ENCODE measurements at regions not wholly inside any gene's neighbourhood (a gene's known extent, or its start where the extent isn't known, plus 50 kb on each side); places are given as distances from the start of the nearest gene placed in this dataset.
A peak's percentile ranks its signal among the peaks of the same experiment; 100 is the strongest.

DNA sequence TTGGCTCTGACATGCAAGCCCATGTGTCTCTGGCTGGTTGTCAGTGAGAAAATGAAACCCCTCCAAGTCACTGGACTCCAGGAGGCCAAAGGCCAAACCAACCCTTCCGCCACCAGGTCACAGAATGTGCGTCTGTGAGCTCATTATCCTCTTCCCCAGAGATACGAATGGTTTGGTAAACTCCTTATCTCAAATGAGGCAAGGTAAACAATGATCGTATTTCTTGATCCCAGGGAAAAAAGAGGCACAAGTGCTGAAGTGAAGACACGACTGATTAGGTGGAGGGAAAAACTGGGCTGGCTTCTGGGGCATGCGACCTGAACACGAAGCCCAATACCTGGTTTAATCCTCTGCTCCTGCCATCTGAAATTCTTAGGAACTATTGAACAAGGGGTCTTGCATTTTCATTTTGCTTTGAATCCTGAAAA lies 70.6 kb upstream of the ARID5B start:
- no peak for FAIRE-seq
- intact Hi-C loops (cut with DNase I) = no loop called here

DNA sequence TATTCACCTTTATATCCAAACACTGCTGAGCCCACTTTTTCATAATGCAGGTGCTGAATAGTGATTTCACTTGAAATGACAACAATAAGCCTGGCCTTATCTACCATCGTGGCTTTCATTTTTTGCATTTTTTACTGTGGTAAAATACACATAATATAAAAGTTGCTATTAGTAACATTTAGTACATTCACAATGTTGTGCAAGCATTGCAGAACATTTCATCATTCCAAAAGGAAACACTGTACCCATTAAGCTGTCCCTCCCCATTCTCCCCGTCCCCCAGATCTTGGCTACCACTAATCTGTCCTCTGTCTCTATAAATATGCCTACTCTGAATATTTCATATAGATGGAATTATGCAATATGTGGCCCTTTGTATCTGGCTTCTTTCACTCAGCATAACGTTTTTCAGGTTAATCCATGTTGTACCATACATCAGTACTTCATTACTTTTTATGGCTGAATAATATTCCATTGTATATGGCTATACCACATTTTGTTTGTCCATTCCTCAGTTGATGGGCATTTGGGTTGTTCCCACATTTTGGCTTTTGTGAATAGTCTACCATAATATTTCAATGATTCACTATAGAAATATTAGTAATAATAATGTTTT lies 68.5 kb upstream of the ARID5B start:
- DNase-seq (no peak), FAIRE-seq (no peak)
- Histone ChIP-seq H3K4me3 (ENCODE audit: low read length in 3 of 3) (no peak overlapping the region), H3K4me1 (ENCODE audit: control insufficient read depth in 2 of 3, insufficient read depth in 2 of 3, low read depth in 1 of 3, low read length in 3 of 3) (peaks cover 4 to 13% (median 11%) of the 10 kb centered on the region in 3 donors), H3K27ac (ENCODE audit: low read depth in 2 of 2, low read length in 2 of 2) (no peak overlapping the region), H3K36me3 (ENCODE audit: control insufficient read depth in 2 of 3, insufficient read depth in 3 of 3, low read length in 3 of 3) (no peaks in the 10 kb centered on the region), H3K9ac (ENCODE audit: low read length in 3 of 3) (no peak overlapping the region), H3K27me3 (ENCODE audit: control insufficient read depth, insufficient read depth, low read length) (no peaks in the 10 kb centered on the region), H3K9me3 (ENCODE audit: control insufficient read depth in 2 of 3, insufficient read depth in 1 of 3, low read length in 3 of 3) (no peaks in the 10 kb centered on the region)
- intact Hi-C loops (cut with DNase I) = no loop called here
- TF ChIP-seq, protein P1, sequence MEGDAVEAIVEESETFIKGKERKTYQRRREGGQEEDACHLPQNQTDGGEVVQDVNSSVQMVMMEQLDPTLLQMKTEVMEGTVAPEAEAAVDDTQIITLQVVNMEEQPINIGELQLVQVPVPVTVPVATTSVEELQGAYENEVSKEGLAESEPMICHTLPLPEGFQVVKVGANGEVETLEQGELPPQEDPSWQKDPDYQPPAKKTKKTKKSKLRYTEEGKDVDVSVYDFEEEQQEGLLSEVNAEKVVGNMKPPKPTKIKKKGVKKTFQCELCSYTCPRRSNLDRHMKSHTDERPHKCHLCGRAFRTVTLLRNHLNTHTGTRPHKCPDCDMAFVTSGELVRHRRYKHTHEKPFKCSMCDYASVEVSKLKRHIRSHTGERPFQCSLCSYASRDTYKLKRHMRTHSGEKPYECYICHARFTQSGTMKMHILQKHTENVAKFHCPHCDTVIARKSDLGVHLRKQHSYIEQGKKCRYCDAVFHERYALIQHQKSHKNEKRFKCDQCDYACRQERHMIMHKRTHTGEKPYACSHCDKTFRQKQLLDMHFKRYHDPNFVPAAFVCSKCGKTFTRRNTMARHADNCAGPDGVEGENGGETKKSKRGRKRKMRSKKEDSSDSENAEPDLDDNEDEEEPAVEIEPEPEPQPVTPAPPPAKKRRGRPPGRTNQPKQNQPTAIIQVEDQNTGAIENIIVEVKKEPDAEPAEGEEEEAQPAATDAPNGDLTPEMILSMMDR (IDR thresholded peaks at IDR 0.05; ENCODE audit: borderline replicate concordance, extremely low read depth, insufficient read depth) = no peak

More for the DNA sequence above, 70.6 kb upstream of the ARID5B start:
- Histone ChIP-seq H3K4me3 (ENCODE audit: low read length in 3 of 3) (no peak overlapping the region), H3K9me3 (ENCODE audit: control insufficient read depth in 2 of 3, insufficient read depth in 1 of 3, low read length in 3 of 3) (no peaks in the 10 kb centered on the region), H3K27ac (ENCODE audit: low read depth in 2 of 2, low read length in 2 of 2) (no peak overlapping the region), H3K27me3 (ENCODE audit: control insufficient read depth, insufficient read depth, low read length) (no peaks in the 10 kb centered on the region), H3K36me3 (ENCODE audit: control insufficient read depth in 2 of 3, insufficient read depth in 3 of 3, low read length in 3 of 3) (no peaks in the 10 kb centered on the region), H3K4me1 (ENCODE audit: control insufficient read depth in 2 of 3, insufficient read depth in 2 of 3, low read depth in 1 of 3, low read length in 3 of 3) (peaks cover 2 to 10% (median 4%) of the 10 kb centered on the region in 3 donors), H3K9ac (ENCODE audit: low read length in 3 of 3) (no peak overlapping the region)
- DNase-seq = no peak
- TF ChIP-seq, protein P1 (IDR thresholded peaks at IDR 0.05; ENCODE audit: borderline replicate concordance, extremely low read depth, insufficient read depth) = no peak

- TF ChIP-seq, protein P1 (IDR thresholded peaks at IDR 0.05; ENCODE audit: borderline replicate concordance, extremely low read depth, insufficient read depth) = no peak
- H3K9me3 ChIP-seq (ENCODE audit: control insufficient read depth in 2 of 3, insufficient read depth in 1 of 3, low read length in 3 of 3) = no peaks in the 10 kb centered on the region
- H3K4me3 ChIP-seq (ENCODE audit: low read length in 3 of 3) = no peak overlapping the region
- FAIRE-seq (no peak), DNase-seq (no peak)
- H3K27me3 ChIP-seq (ENCODE audit: control insufficient read depth, insufficient read depth, low read length) = no peaks in the 10 kb centered on the region
- peak overlapping the region in 1 of 2 donors; percentile 56 for H3K27ac ChIP-seq (ENCODE audit: low read depth in 2 of 2, low read length in 2 of 2)
- intact Hi-C loops (cut with DNase I) = no loop called here
- peaks cover 6 to 21% (median 11%) of the 10 kb centered on the region in 3 donors for H3K4me1 ChIP-seq (ENCODE audit: control insufficient read depth in 2 of 3, insufficient read depth in 2 of 3, low read depth in 1 of 3, low read length in 3 of 3)
- H3K36me3 ChIP-seq (ENCODE audit: control insufficient read depth in 2 of 3, insufficient read depth in 3 of 3, low read length in 3 of 3) = no peaks in the 10 kb centered on the region
- H3K9ac ChIP-seq (ENCODE audit: low read length in 3 of 3) = no peak overlapping the region
Observed at GRCh38 chr10:61834519-61834918, 67.0 kb upstream of the ARID5B start.
